ENCODE measurements at regions not wholly inside any gene's neighbourhood (a gene's known extent, or its start where the extent isn't known, plus 50 kb on each side); places are given as distances from the start of the nearest gene placed in this dataset.
"Not testable (repeated sequence)": the region's sequence is repeated elsewhere in the genome, so short reads cannot be mapped to it uniquely, and the experiment has no call there.

- ChIA-PET CTCF (no interaction called here), POLR2A (no interaction called here)
- DNase-seq (no peak), ATAC-seq (no peak)
- Mint-ChIP-seq H3K27ac (no peak overlapping the region), H3K27me3 (no peaks in the 10 kb centered on the region), H3K36me3 (ENCODE audit: low read depth) (no peaks in the 10 kb centered on the region), H3K9me3 (no peaks in the 10 kb centered on the region), H3K4me3 (no peak overlapping the region), H3K4me1 (ENCODE audit: low read depth) (no peaks in the 10 kb centered on the region)
- TF ChIP-seq, protein P1, sequence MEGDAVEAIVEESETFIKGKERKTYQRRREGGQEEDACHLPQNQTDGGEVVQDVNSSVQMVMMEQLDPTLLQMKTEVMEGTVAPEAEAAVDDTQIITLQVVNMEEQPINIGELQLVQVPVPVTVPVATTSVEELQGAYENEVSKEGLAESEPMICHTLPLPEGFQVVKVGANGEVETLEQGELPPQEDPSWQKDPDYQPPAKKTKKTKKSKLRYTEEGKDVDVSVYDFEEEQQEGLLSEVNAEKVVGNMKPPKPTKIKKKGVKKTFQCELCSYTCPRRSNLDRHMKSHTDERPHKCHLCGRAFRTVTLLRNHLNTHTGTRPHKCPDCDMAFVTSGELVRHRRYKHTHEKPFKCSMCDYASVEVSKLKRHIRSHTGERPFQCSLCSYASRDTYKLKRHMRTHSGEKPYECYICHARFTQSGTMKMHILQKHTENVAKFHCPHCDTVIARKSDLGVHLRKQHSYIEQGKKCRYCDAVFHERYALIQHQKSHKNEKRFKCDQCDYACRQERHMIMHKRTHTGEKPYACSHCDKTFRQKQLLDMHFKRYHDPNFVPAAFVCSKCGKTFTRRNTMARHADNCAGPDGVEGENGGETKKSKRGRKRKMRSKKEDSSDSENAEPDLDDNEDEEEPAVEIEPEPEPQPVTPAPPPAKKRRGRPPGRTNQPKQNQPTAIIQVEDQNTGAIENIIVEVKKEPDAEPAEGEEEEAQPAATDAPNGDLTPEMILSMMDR (IDR thresholded peaks at IDR 0.05), result no peak
- intact Hi-C loops (cut with micrococcal nuclease), result no loop called here
Measured at GRCh38 chr2:142415461-142415860, 284.6 kb upstream of the LRP1B start.

DNA sequence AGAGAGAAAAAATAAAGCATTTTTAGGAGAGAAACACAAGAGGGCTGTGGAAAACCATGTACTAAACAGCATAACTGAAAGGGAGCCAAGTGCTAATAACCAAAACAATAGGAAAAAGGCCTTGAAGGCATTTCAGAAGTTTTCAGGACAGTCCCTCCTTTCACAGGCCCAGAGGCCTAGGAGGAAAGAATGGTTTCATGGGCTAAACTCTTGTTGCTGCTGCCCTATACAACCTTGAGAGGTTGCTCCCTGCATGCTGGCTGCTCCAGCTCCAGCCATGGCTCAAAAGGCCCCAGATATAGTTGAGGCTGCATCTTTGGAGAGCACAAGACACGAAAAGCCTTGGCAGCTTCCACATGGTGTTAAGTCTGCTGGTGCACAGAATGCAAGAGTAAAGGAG, 267.4 kb upstream of the LRP1B start:
- intact Hi-C loops (cut with micrococcal nuclease), result no loop called here
- Mint-ChIP-seq H3K4me1 (ENCODE audit: low read depth) (no peaks in the 10 kb centered on the region), H3K36me3 (ENCODE audit: low read depth) (no peaks in the 10 kb centered on the region), H3K27ac (no peak overlapping the region), H3K4me3 (no peak overlapping the region), H3K27me3 (no peaks in the 10 kb centered on the region), H3K9me3 (peaks cover 19% of the 10 kb centered on the region)
- TF ChIP-seq, protein P1 (IDR thresholded peaks at IDR 0.05), result no peak
- ChIA-PET CTCF (no interaction called here), POLR2A (no interaction called here)
- DNase-seq (no peak), ATAC-seq (no peak)

DNA sequence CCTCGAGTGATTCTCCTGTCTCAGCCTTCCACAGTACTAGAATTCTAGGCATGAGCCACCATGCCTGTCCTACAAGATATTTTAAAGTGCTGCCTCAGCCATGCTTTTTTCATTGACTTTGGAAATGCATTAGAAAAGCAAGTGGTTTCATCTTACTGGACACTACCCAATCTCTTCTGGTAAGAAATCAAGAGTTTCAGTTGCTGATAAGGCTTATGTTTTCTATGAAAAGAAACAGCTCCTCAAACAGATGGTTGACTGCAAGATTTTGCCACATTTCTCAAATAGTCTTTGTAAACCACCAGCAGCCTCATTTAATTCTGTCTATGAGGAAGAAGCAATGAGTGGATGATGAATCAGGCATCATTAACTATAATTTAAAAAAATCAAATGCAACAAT, 264.5 kb upstream of the LRP1B start:
- no peaks in the 10 kb centered on the region for H3K27me3 Mint-ChIP-seq
- CTCF ChIA-PET, result no interaction called here
- no peaks in the 10 kb centered on the region for H3K36me3 Mint-ChIP-seq (ENCODE audit: low read depth)
- no peaks in the 10 kb centered on the region for H3K4me1 Mint-ChIP-seq (ENCODE audit: low read depth)
- POLR2A ChIA-PET, result no interaction called here
- TF ChIP-seq, protein P1 (IDR thresholded peaks at IDR 0.05), result no peak
- ATAC-seq (no peak), DNase-seq (no peak)
- H3K9me3 Mint-ChIP-seq, result peaks cover 20% of the 10 kb centered on the region
- intact Hi-C loops (cut with micrococcal nuclease), result no loop called here
- no peak overlapping the region for H3K4me3 Mint-ChIP-seq
- no peak overlapping the region for H3K27ac Mint-ChIP-seq

- Mint-ChIP-seq H3K4me3 (no peak overlapping the region), H3K27me3 (no peaks in the 10 kb centered on the region), H3K36me3 (ENCODE audit: low read depth) (no peaks in the 10 kb centered on the region), H3K27ac (no peak overlapping the region), H3K4me1 (ENCODE audit: low read depth) (no peaks in the 10 kb centered on the region), H3K9me3 (peaks cover 9% of the 10 kb centered on the region)
- CTCF ChIA-PET, result no interaction called here
- no peak for ATAC-seq
- TF ChIP-seq, protein P1 (IDR thresholded peaks at IDR 0.05), result no peak
- POLR2A ChIA-PET, result no interaction called here
- DNase-seq, result no peak
- intact Hi-C loops (cut with micrococcal nuclease), result no loop called here
Measured at GRCh38 chr2:142380372-142380771, 249.6 kb upstream of the LRP1B start.

- DNase-seq; H3K27me3 Mint-ChIP-seq; POLR2A ChIA-PET; H3K4me3 Mint-ChIP-seq; ATAC-seq; H3K27ac Mint-ChIP-seq; intact Hi-C loops (cut with micrococcal nuclease); CTCF ChIA-PET; H3K36me3 Mint-ChIP-seq (ENCODE audit: low read depth); H3K9me3 Mint-ChIP-seq; H3K4me1 Mint-ChIP-seq (ENCODE audit: low read depth): not testable (repeated sequence)
Measured at GRCh38 chr2:142362069-142362468, 231.3 kb upstream of the LRP1B start.

GRCh38 chr2:142347751-142348150, 216.9 kb upstream of the LRP1B start:
- no peaks in the 10 kb centered on the region for H3K4me1 Mint-ChIP-seq (ENCODE audit: low read depth)
- H3K27ac Mint-ChIP-seq, result no peak overlapping the region
- POLR2A ChIA-PET, result no interaction called here
- DNase-seq (no peak), ATAC-seq (no peak)
- TF ChIP-seq, protein P1 (IDR thresholded peaks at IDR 0.05), result no peak
- intact Hi-C loops (cut with micrococcal nuclease), result no loop called here
- no peaks in the 10 kb centered on the region for H3K9me3 Mint-ChIP-seq
- CTCF ChIA-PET, result no interaction called here
- no peak overlapping the region for H3K4me3 Mint-ChIP-seq
- no peaks in the 10 kb centered on the region for H3K36me3 Mint-ChIP-seq (ENCODE audit: low read depth)
- no peaks in the 10 kb centered on the region for H3K27me3 Mint-ChIP-seq
